IMR-90 (cell line): ENCODE measurements at regions not wholly inside any gene's neighbourhood (a gene's known extent, or its start where the extent isn't known, plus 50 kb on each side); places are given as distances from the start of the nearest gene placed in this dataset.

Experiments used
- ATAC-seq: fragments of 200-7000 bp; cut with Tn5 transposase; 2 replicates; pipeline ENCODE4 v1.9.1; 2020; ENCODE audit warnings: low read depth, mild to moderate bottlenecking, moderate library complexity
- BruUV-seq: library from RNA; stranded (reverse); fragments of 400-500 nt; replicated peaks from 2 replicates; lab custom pipeline; 2021; lab: Mats Ljungman, UMichigan
- CTCF ChIA-PET: fragments of 300-600 bp; formaldehyde crosslinking; extraction: SDS; loops from one replicate; lab custom pipeline; 2021; ENCODE audit warnings: antibody characterized with exemption; lab: Yijun Ruan, JAX
- POLR2A ChIA-PET: fragments of 300-600 bp; sonication (Branson Sonifier 250); formaldehyde crosslinking; loops from one replicate; lab custom pipeline; 2022; ENCODE audit warnings: antibody characterized with exemption; ENCODE audit not compliant: unreplicated experiment; lab: Charles Lee
- DNase-seq: peaks from one replicate; pipeline ENCODE4 v3.0.0; 2013
- H2AFZ ChIP-seq: replicated peaks from 2 replicates; pipeline ENCODE3; 2013; ENCODE audit warnings: low read length, mild to moderate bottlenecking; ENCODE audit not compliant: poor library complexity
- H2AK5ac ChIP-seq: 2 replicates; pipeline ENCODE4 v1.6.1; 2013; ENCODE audit warnings: low read depth, low read length, inconsistent platforms
- H2AK9ac ChIP-seq: replicated peaks from 2 replicates; pipeline ENCODE3; 2013; ENCODE audit warnings: mild to moderate bottlenecking, low read depth, low read length, moderate library complexity; ENCODE audit not compliant: poor library complexity
- H2BK120ac ChIP-seq: 2 replicates; pipeline ENCODE4 v1.6.1; 2013; ENCODE audit warnings: low read depth, low read length, inconsistent platforms
- H2BK15ac ChIP-seq: 3 replicates; pipeline ENCODE4 v1.6.1; 2013; ENCODE audit warnings: low read depth, low read length, inconsistent platforms
- H2BK20ac ChIP-seq: 2 replicates; pipeline ENCODE4 v1.6.1; 2013; ENCODE audit warnings: low read depth, mild to moderate bottlenecking, inconsistent platforms, low read length, moderate library complexity
- H2BK5ac ChIP-seq: 2 replicates; pipeline ENCODE4 v1.6.1; 2013; ENCODE audit warnings: mild to moderate bottlenecking, low read depth, low read length, inconsistent platforms; ENCODE audit not compliant: poor library complexity, severe bottlenecking
- H3K14ac ChIP-seq: replicated peaks from 2 replicates; pipeline ENCODE4 v1.6.1; 2013; ENCODE audit warnings: low read depth, low read length, inconsistent platforms
- H3K18ac ChIP-seq: 2 replicates; pipeline ENCODE4 v1.6.1; 2013; ENCODE audit warnings: low read depth, low read length, control low read depth
- H3K23ac ChIP-seq: 2 replicates; pipeline ENCODE4 v1.6.1; 2013; ENCODE audit warnings: low read depth, low read length, inconsistent platforms
- H3K27ac ChIP-seq: 2 replicates; pipeline ENCODE4 v1.5.1; 2013; ENCODE audit warnings: mild to moderate bottlenecking, control low read depth, low read length; ENCODE audit not compliant: insufficient read depth
- H3K27me3 ChIP-seq: 2 replicates; pipeline ENCODE4 v1.6.1; 2013; ENCODE audit warnings: low read length; ENCODE audit not compliant: control insufficient read depth, insufficient read depth
- H3K36me3 ChIP-seq: 2 replicates; pipeline ENCODE4 v1.6.1; 2013; ENCODE audit warnings: low read length, mixed read lengths; ENCODE audit not compliant: control insufficient read depth, insufficient read depth
- H3K4ac ChIP-seq: 2 replicates; pipeline ENCODE4 v1.6.1; 2013; ENCODE audit warnings: low read depth, low read length, inconsistent platforms
- H3K4me1 ChIP-seq: 2 replicates; pipeline ENCODE4 v1.6.1; 2013; ENCODE audit warnings: low read length, mixed read lengths; ENCODE audit not compliant: control insufficient read depth, insufficient read depth
- H3K4me2 ChIP-seq: 2 replicates; pipeline ENCODE4 v1.6.1; 2013; ENCODE audit warnings: low read depth, mild to moderate bottlenecking, control low read depth, low read length, moderate library complexity
- H3K4me3 ChIP-seq: 2 replicates; pipeline ENCODE4 v1.5.1; 2013; ENCODE audit warnings: low read depth, mild to moderate bottlenecking, control low read depth, low read length, moderate library complexity; ENCODE audit not compliant: insufficient read depth
- H3K56ac ChIP-seq: 2 replicates; pipeline ENCODE4 v1.6.1; 2013; ENCODE audit warnings: low read length, inconsistent platforms; ENCODE audit not compliant: insufficient read depth; ENCODE audit errors: extremely low read depth
- H3K79me1 ChIP-seq, 2 experiments: 2 replicates each; pipeline ENCODE4 v1.6.1; 2013; ENCODE audit warnings: low read length in 2 of 2, inconsistent platforms in 1 of 2, low read depth in 1 of 2
- H3K9ac ChIP-seq: 2 replicates; pipeline ENCODE4 v1.6.1; 2013; ENCODE audit warnings: low read depth, low read length, control low read depth
- H3K9me1 ChIP-seq: 2 replicates; pipeline ENCODE4 v1.6.1; 2013; ENCODE audit warnings: low read length, inconsistent platforms; ENCODE audit not compliant: insufficient read depth
- H3K9me3 ChIP-seq: 2 replicates; pipeline ENCODE4 v1.6.1; 2013; ENCODE audit warnings: low read length; ENCODE audit not compliant: control insufficient read depth, insufficient read depth
- H4K20me1 ChIP-seq: 2 replicates; pipeline ENCODE4 v1.6.1; 2013; ENCODE audit warnings: low read length, inconsistent platforms; ENCODE audit not compliant: insufficient read depth
- H4K5ac ChIP-seq: 2 replicates; pipeline ENCODE4 v1.6.1; 2013; ENCODE audit warnings: mild to moderate bottlenecking, low read depth, low read length, control low read depth
- H4K8ac ChIP-seq, 2 experiments: 2 replicates each; pipeline ENCODE4 v1.6.1; 2013; ENCODE audit warnings: low read depth in 2 of 2, low read length in 2 of 2, control low read depth in 1 of 2, inconsistent platforms in 1 of 2
- H4K91ac ChIP-seq: 2 replicates; pipeline ENCODE4 v1.6.1; 2013; ENCODE audit warnings: low read depth, low read length, inconsistent platforms; ENCODE audit not compliant: insufficient read depth
- CHD1 ChIP-seq: IDR thresholded peaks from 2 replicates; pipeline ENCODE4 v1.6.1; 2012; ENCODE audit warnings: low read depth, low read length, improper control_type of control experiment
- POLR2A ChIP-seq: IDR thresholded peaks from 2 replicates; pipeline ENCODE4 v1.6.1; 2012; ENCODE audit warnings: mild to moderate bottlenecking, low read depth, low read length
- SMC3 ChIP-seq: fragments of 150-350 bp; IDR thresholded peaks from 2 replicates; pipeline ENCODE4 v1.6.1; 2016; ENCODE audit warnings: low read depth, mild to moderate bottlenecking, antibody characterized with exemption, low read length, moderate library complexity
- WGBS, 2 experiments: methylation state at CpG; one replicate each; pipeline versions ENCODE4 v1.1.5 to v1.1.7; 2013; ENCODE audit warnings: missing lambda C conversion rate in 2 of 2; ENCODE audit not compliant: insufficient read length in 1 of 2; ENCODE audit errors: extremely low coverage in 2 of 2; 5-methylcytosine and 5-hydroxymethylcytosine counted together
- dilution Hi-C: fragments of 300-500 bp; cut with HindIII; formaldehyde crosslinking; loops from one replicate; pipeline ENCODE4 v1.14.3; 2018; ENCODE audit warnings: low sequenced_read_pairs; ENCODE audit not compliant: unreplicated experiment
- in situ Hi-C: fragments of 300-500 bp; cut with MboI; formaldehyde crosslinking; loops from 3 replicates; pipeline ENCODE4 v1.14.3; 2019; ENCODE audit warnings: low sequenced_read_pairs, inconsistent platforms, mixed read lengths
- intact Hi-C: fragments of 100-400 bp; cut with micrococcal nuclease; formaldehyde crosslinking; loops from 2 replicates; pipeline ENCODE4 v1.10.0; 2022

DNA sequence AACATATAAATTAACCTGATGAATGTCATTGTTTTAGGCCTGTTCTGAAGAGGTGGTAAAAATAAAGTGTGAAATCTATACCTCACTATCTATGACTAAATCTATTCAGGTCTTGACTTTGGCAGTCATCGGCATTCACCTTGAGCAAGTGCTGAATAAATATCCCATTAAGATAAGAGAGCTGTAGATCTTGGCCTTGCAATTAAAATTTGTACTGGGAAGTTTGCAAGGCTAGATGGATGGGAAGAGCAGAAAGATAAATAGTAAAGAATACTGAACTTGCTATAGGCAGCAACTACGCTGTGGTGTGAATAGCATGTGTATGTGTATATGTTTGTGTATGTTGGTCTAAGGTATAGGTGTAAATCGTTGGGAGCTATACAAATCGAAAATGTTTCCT lies 325.9 kb upstream of the PRICKLE1 start:
- no peaks in the 10 kb centered on the region for H3K9me1 ChIP-seq
- TF ChIP-seq POLR2A (no peak), SMC3 (no peak), CHD1 (no peak)
- H2AK5ac ChIP-seq, result no peak overlapping the region
- H3K4me3 ChIP-seq, result no peak overlapping the region
- 100% methylated on average over 1 of the region's 4 CpGs; no CpG with 5 or more reads in 1 of the 2 experiments for WGBS, 2 experiments
- H2BK20ac ChIP-seq, result no peak overlapping the region
- CTCF ChIA-PET, result no interaction called here
- no peak overlapping the region for H4K8ac ChIP-seq
- no peak overlapping the region for H2AFZ ChIP-seq
- H2BK15ac ChIP-seq, result no peak overlapping the region
- H3K27ac ChIP-seq, result no peak overlapping the region
- intact Hi-C loops (no loop called here), dilution Hi-C loops (no loop called here), in situ Hi-C loops (no loop called here)
- DNase-seq (no peak), ATAC-seq (no peak)
- H4K91ac ChIP-seq, result no peak overlapping the region
- no peaks in the 10 kb centered on the region for H4K20me1 ChIP-seq
- no peaks in the 10 kb centered on the region for H3K9me3 ChIP-seq
- BruUV-seq, result no TSS peak
- H3K4me2 ChIP-seq, result no peak overlapping the region
- H3K4ac ChIP-seq, result no peak overlapping the region
- H3K18ac ChIP-seq, result no peak overlapping the region
- H3K23ac ChIP-seq, result no peak overlapping the region
- no peaks in the 10 kb centered on the region for H3K79me1 ChIP-seq
- H3K9ac ChIP-seq, result no peak overlapping the region
- no peak overlapping the region for H2AK9ac ChIP-seq
- POLR2A ChIA-PET, result no interaction called here
- no peaks in the 10 kb centered on the region for H3K4me1 ChIP-seq
- no peak overlapping the region for H2BK5ac ChIP-seq
- no peaks in the 10 kb centered on the region for H3K27me3 ChIP-seq
- H3K14ac ChIP-seq, result no peak overlapping the region
- no peak overlapping the region for H3K56ac ChIP-seq
- H4K5ac ChIP-seq, result no peak overlapping the region
- no peak overlapping the region for H2BK120ac ChIP-seq
- no peaks in the 10 kb centered on the region for H3K36me3 ChIP-seq
